Sigmoid colon (tissue), 4 donors: ENCODE measurements at regions not wholly inside any gene's neighbourhood (a gene's known extent, or its start where the extent isn't known, plus 50 kb on each side); places are given as distances from the start of the nearest gene placed in this dataset.

ENCODE experiments used
- CTCF ChIP-seq, 4 experiments: fragments of 450-650 bp in 3 of 4; fragments of 200-600 bp in 1 of 4; IDR thresholded peaks; one replicate each; pipeline ENCODE4 v1.5.1; 2016 to 2019; ENCODE audit warnings: antibody characterized with exemption in 4 of 4, mild to moderate bottlenecking in 3 of 4, moderate library complexity in 2 of 4
- EP300 ChIP-seq, 4 donors: sonication (generic); formaldehyde crosslinking; IDR thresholded peaks; one replicate each; pipeline ENCODE4 v1.6.1; 2017; ENCODE audit warnings: antibody characterized with exemption in 4 of 4
- POLR2A ChIP-seq, 2 donors: fragments of 450-650 bp; IDR thresholded peaks; one replicate each; pipeline ENCODE4 v1.6.1; 2016; ENCODE audit warnings: antibody characterized with exemption in 2 of 2, mild to moderate bottlenecking in 2 of 2, moderate library complexity in 2 of 2
- POLR2AphosphoS5 ChIP-seq, 4 donors: sonication (generic); formaldehyde crosslinking; IDR thresholded peaks; one replicate each; pipeline ENCODE4 v1.6.1; 2017; ENCODE audit warnings: antibody characterized with exemption in 4 of 4

GRCh38 chr5:24110004-24110615 lies 534.7 kb downstream of the CDH10 start:
- TF ChIP-seq POLR2AphosphoS5 (IDR thresholded peaks at IDR 0.05) (no peak), CTCF (IDR thresholded peaks at IDR 0.05) (no peak), POLR2A (IDR thresholded peaks at IDR 0.05) (no peak), EP300 (IDR thresholded peaks at IDR 0.05) (no peak)
